ENCODE measurements at regions not wholly inside any gene's neighbourhood (a gene's known extent, or its start where the extent isn't known, plus 50 kb on each side); places are given as distances from the start of the nearest gene placed in this dataset.

- TF ChIP-seq CUX1 (IDR thresholded peaks at IDR 0.05; ENCODE audit: insufficient replicate concordance, low read depth, low read length): no peak
- peak; percentile 25 for TF ChIP-seq TCF3 (IDR thresholded peaks at IDR 0.05; ENCODE audit: borderline replicate concordance, insufficient read depth, low read depth, low read length)
- 0 out of 2 replicates have a peak, but pooled peaks have one; percentile 70 for TF ChIP-seq EED (IDR thresholded peaks at IDR 0.05; ENCODE audit: low read depth)
- TF ChIP-seq KLF5 (IDR thresholded peaks at IDR 0.05; ENCODE audit: partially characterized antibody): no peak
- no peak; a peak in 1 of 4 replicates for TF ChIP-seq ETV6 (conservative IDR thresholded peaks at IDR 0.05 in 1 of 2, IDR thresholded peaks at IDR 0.05 in 1 of 2; ENCODE audit: borderline replicate concordance in 1 of 2, low read depth in 1 of 2)
- TF ChIP-seq TCF12 (IDR thresholded peaks at IDR 0.05; ENCODE audit: low read depth, low read length): no peak
- peak; percentile 45 to 54; a peak in 3 of 4 replicates for TF ChIP-seq IKZF2 (IDR thresholded peaks at IDR 0.05)
- TF ChIP-seq YY1 (IDR thresholded peaks at IDR 0.05; ENCODE audit: low read depth, low read length): 0 out of 2 replicates have a peak, but pooled peaks have one; percentile 21
- TF ChIP-seq TBL1XR1 (IDR thresholded peaks at IDR 0.05; ENCODE audit: low read depth, low read length): no peak
- no peak for TF ChIP-seq IRF5 (IDR thresholded peaks at IDR 0.05; ENCODE audit: borderline replicate concordance)
- no peak for TF ChIP-seq POLR2AphosphoS2 (IDR thresholded peaks at IDR 0.05; ENCODE audit: low read depth, low read length)
- TF ChIP-seq KAT2A (conservative IDR thresholded peaks at IDR 0.05; ENCODE audit: control insufficient read depth, low read depth, low read length): no peak
- TF ChIP-seq MXI1 (IDR thresholded peaks at IDR 0.05; ENCODE audit: low read depth, low read length): no peak
- no peak for TF ChIP-seq RELA (IDR thresholded peaks at IDR 0.05; ENCODE audit: borderline replicate concordance, partially characterized antibody)
- TF ChIP-seq IRF4 (IDR thresholded peaks at IDR 0.05; ENCODE audit: low read depth, low read length): no peak
- peak; percentile 60; the same call in 1 of the 2 replicates for TF ChIP-seq NR2F1 (conservative IDR thresholded peaks at IDR 0.05)
- TF ChIP-seq CBX3 (IDR thresholded peaks at IDR 0.05; ENCODE audit: borderline replicate concordance, low read depth): no peak
- peak; percentile 53 for TF ChIP-seq POLR2A (IDR thresholded peaks at IDR 0.05; ENCODE audit: low read depth, low read length)
- TF ChIP-seq ZBTB11 (CRISPR knock-in tag; IDR thresholded peaks at IDR 0.05): no peak
- no peak for TF ChIP-seq BMI1 (IDR thresholded peaks at IDR 0.05; ENCODE audit: borderline replicate concordance)
These were observed 95.8 kb downstream of the IRF8 start (continued) for GRCh38 chr16:85994492-85995490.

Measured in GM12878 (cell line).